Large intestine (tissue), 3 donors: ENCODE measurements at regions not wholly inside any gene's neighbourhood (a gene's known extent, or its start where the extent isn't known, plus 50 kb on each side); places are given as distances from the start of the nearest gene placed in this dataset.

Experiments used
- DNase-seq, 2 donors: peaks; one replicate each; pipeline versions ENCODE4 v3.0.0 to v3.0.0-alpha.2; 2013
- H3K27ac ChIP-seq: one replicate; pipeline ENCODE4 v1.5.1; 2013; ENCODE audit warnings: low read length
- H3K27me3 ChIP-seq: 2 replicates; pipeline ENCODE4 v1.6.1; 2013; ENCODE audit warnings: low read length; ENCODE audit not compliant: control insufficient read depth, insufficient read depth
- H3K36me3 ChIP-seq: 2 replicates; pipeline ENCODE4 v1.6.1; 2013; ENCODE audit warnings: low read length; ENCODE audit not compliant: control insufficient read depth, insufficient read depth
- H3K4me1 ChIP-seq: one replicate; pipeline ENCODE4 v1.6.1; 2013; ENCODE audit warnings: low read length; ENCODE audit not compliant: control insufficient read depth, insufficient read depth
- H3K4me3 ChIP-seq: one replicate; pipeline ENCODE4 v1.5.1; 2013; ENCODE audit warnings: low read length
- H3K9me3 ChIP-seq: one replicate; pipeline ENCODE4 v1.6.1; 2013; ENCODE audit warnings: mild to moderate bottlenecking, low read depth, low read length, moderate library complexity; ENCODE audit not compliant: control insufficient read depth
- WGBS: methylation state at CpG from one replicate; pipeline ENCODE4 v1.1.5; 2013; ENCODE audit warnings: low lambda C conversion rate; ENCODE audit not compliant: insufficient coverage; 5-methylcytosine and 5-hydroxymethylcytosine counted together

GRCh38 chr9:89554307-89555035, 50.3 kb upstream of the GADD45G start:
- Histone ChIP-seq H3K27me3 (no peaks in the 10 kb centered on the region), H3K36me3 (no peaks in the 10 kb centered on the region), H3K4me1 (peaks cover 27% of the 10 kb centered on the region), H3K9me3 (no peaks in the 10 kb centered on the region), H3K4me3 (no peak overlapping the region), H3K27ac (no peak overlapping the region)
- 100% methylated on average over 1 of the region's 11 CpGs for WGBS
- DNase-seq, result no peak

DNA sequence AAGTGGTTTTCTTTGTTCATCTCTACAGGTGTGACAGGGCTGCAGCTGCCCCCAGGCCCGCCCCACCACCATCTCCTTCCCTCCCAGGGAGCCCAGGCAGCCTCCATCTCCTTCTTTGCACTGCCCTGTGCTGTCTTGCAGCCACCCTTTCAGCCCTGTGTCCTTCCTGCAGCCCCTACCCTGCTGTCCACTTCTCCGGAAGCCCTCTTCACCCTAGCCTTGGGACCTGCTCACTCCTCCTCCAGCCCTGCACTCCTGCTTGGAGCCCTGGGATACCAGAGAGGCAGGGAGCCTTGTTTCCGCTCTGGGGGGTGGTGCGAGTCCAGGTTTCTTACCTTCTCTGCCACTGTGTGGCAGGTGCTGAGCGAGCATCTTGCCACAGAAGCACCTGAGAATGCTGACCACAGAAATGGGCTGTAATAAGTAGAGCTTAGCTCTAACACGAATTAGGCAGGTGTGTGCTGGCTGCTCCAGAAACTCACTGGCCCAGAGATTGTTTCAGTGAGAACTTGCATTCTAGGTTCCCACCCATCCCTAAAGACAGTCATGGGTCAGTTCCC, 51.3 kb upstream of the GADD45G start:
- H3K27me3 ChIP-seq, result no peaks in the 10 kb centered on the region
- DNase-seq, result no peak
- peaks cover 25% of the 10 kb centered on the region for H3K4me1 ChIP-seq
- no peaks in the 10 kb centered on the region for H3K9me3 ChIP-seq
- H3K27ac ChIP-seq, result no peak overlapping the region
- H3K36me3 ChIP-seq, result no peaks in the 10 kb centered on the region
- H3K4me3 ChIP-seq, result no peak overlapping the region
- 80% methylated on average over 1 of the region's 6 CpGs for WGBS

- 20% methylated on average over 1 of the region's 9 CpGs for WGBS
- no peak overlapping the region for H3K4me3 ChIP-seq
- no peaks in the 10 kb centered on the region for H3K36me3 ChIP-seq
- H3K27me3 ChIP-seq, result no peaks in the 10 kb centered on the region
- peaks cover 6% of the 10 kb centered on the region for H3K4me1 ChIP-seq
- H3K27ac ChIP-seq, result no peak overlapping the region
- DNase-seq, result no peak
- H3K9me3 ChIP-seq, result peaks cover 2% of the 10 kb centered on the region
Measured at GRCh38 chr9:89550346-89550927, 52.5 kb upstream of the SEMA4D start.

- no peaks in the 10 kb centered on the region for H3K27me3 ChIP-seq
- no peaks in the 10 kb centered on the region for H3K4me1 ChIP-seq
- H3K9me3 ChIP-seq, result peaks cover 2% of the 10 kb centered on the region
- no peaks in the 10 kb centered on the region for H3K36me3 ChIP-seq
- H3K27ac ChIP-seq, result no peak overlapping the region
- H3K4me3 ChIP-seq, result no peak overlapping the region
- 86% methylated on average over 1 of the region's 5 CpGs for WGBS
- DNase-seq, result peak; percentile 68 to 74
Measured at GRCh38 chr9:89549031-89549644, 51.2 kb upstream of the SEMA4D start.

- Histone ChIP-seq H3K4me1 (no peaks in the 10 kb centered on the region), H3K9me3 (peaks cover 2% of the 10 kb centered on the region), H3K27ac (no peak overlapping the region), H3K4me3 (no peak overlapping the region), H3K27me3 (no peaks in the 10 kb centered on the region), H3K36me3 (no peaks in the 10 kb centered on the region)
- DNase-seq, result no peak
- no CpG with 5 or more reads among the region's 9 CpGs for WGBS
Measured at GRCh38 chr9:89548071-89548638, 50.2 kb upstream of the SEMA4D start.
